Cardiac muscle cell (in vitro differentiated cells and primary cell): ENCODE measurements at regions not wholly inside any gene's neighbourhood (a gene's known extent, or its start where the extent isn't known, plus 50 kb on each side); places are given as distances from the start of the nearest gene placed in this dataset.

Experiments used
- DNase-seq, 2 donors: peaks; one replicate each; pipeline versions ENCODE4 v3.0.0 to v3.0.0-alpha.2; 2010 to 2017; ENCODE audit warnings: low read depth in 1 of 2, low spot score in 1 of 2
- H3K27ac ChIP-seq: fragments of 200-600 bp; sonication (generic); 2 replicates; pipeline ENCODE4 v1.5.1; 2016
- H3K27me3 ChIP-seq: fragments of 200-600 bp; sonication (generic); 2 replicates; pipeline ENCODE4 v1.6.0; 2016; ENCODE audit warnings: control low read depth
- H3K36me3 ChIP-seq: fragments of 200-600 bp; sonication (generic); 2 replicates; pipeline ENCODE4 v1.5.1; 2016; ENCODE audit warnings: control low read depth
- H3K4me1 ChIP-seq: fragments of 200-600 bp; sonication (generic); 2 replicates; pipeline ENCODE4 v1.8.1; 2017; ENCODE audit warnings: low read depth, mild to moderate bottlenecking, mixed run types
- H3K4me3 ChIP-seq: fragments of 200-600 bp; sonication (generic); 2 replicates; pipeline ENCODE4 v1.5.1; 2016; ENCODE audit warnings: mild to moderate bottlenecking
- H3K9me3 ChIP-seq: fragments of 200-600 bp; sonication (generic); 2 replicates; pipeline ENCODE4 v1.5.1; 2017; ENCODE audit warnings: low read depth, mild to moderate bottlenecking, control low read depth
- TF ChIP-seq, protein P1 (sequence below): IDR thresholded peaks from 2 replicates; pipeline ENCODE4 v1.5.1; 2012; ENCODE audit warnings: low read depth, mild to moderate bottlenecking, low read length

DNA sequence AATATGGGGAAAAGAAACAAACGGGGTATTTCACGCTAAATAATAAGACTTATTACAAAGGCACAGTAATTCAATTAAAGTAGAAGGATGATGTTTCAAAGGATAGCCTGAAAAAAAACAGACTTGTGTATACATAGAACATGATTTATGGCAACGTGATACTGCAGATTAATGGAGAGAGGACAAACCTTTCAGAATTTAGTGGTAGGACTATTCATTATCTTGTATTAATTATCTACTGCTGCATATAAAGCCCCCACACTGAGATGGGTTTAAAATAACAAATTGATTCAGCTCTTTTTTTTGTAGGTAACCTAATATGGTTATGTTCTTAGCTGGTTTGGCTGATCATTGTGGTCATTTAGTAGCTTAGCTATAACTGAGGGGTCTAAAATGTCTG is 1269.0 kb downstream of the FSTL5 start:
- H3K36me3 ChIP-seq, result no peaks in the 10 kb centered on the region
- H3K4me1 ChIP-seq, result no peaks in the 10 kb centered on the region
- H3K9me3 ChIP-seq, result no peaks in the 10 kb centered on the region
- no peak overlapping the region for H3K27ac ChIP-seq
- H3K4me3 ChIP-seq, result no peak overlapping the region
- no peaks in the 10 kb centered on the region for H3K27me3 ChIP-seq
- TF ChIP-seq, protein P1, sequence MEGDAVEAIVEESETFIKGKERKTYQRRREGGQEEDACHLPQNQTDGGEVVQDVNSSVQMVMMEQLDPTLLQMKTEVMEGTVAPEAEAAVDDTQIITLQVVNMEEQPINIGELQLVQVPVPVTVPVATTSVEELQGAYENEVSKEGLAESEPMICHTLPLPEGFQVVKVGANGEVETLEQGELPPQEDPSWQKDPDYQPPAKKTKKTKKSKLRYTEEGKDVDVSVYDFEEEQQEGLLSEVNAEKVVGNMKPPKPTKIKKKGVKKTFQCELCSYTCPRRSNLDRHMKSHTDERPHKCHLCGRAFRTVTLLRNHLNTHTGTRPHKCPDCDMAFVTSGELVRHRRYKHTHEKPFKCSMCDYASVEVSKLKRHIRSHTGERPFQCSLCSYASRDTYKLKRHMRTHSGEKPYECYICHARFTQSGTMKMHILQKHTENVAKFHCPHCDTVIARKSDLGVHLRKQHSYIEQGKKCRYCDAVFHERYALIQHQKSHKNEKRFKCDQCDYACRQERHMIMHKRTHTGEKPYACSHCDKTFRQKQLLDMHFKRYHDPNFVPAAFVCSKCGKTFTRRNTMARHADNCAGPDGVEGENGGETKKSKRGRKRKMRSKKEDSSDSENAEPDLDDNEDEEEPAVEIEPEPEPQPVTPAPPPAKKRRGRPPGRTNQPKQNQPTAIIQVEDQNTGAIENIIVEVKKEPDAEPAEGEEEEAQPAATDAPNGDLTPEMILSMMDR, result no peak
- DNase-seq, result no peak

DNA sequence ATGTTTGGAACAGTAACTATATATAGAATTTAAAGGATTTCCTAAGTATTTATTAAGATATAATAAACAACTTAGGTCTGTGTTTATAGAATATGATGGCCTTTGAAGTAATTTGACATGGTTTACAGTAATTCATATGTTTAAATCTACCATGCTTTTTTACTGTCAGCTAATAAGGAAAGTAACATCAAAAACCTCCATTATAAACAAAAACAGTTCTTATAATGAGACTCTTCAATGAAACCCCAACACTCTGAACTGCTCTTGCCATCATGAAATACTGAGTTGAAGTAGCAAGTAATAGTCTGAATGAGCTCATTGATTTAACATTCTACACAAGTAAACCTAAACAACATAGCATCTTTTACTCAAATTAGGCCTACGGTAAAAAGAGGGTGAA is 1236.5 kb downstream of the FSTL5 start:
- DNase-seq, result no peak

DNA sequence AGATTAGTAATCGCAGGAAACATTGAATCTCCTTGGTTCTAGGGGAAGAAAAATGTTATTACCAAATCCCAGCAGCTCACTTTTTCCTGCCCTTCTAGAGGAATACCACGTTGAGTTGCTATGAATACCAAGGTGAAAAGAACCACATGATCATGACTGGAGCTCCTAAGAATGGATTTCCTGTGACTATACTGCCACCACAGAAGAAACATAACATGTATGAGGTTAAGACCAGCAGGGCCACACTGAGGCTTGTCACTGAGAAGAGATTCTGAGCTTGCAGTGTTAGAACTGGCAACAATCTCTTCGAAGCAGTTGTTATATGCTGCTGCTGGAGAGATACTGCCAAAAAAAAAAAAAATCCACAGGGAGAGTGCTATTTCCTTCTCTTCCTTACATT is 1235.3 kb downstream of the FSTL5 start:
- H3K27ac ChIP-seq, result no peak overlapping the region
- TF ChIP-seq, protein P1, result no peak
- no peaks in the 10 kb centered on the region for H3K27me3 ChIP-seq
- DNase-seq, result peak in 1 of 2 donors; percentile 1
- no peak overlapping the region for H3K4me3 ChIP-seq
- H3K36me3 ChIP-seq, result no peaks in the 10 kb centered on the region
- no peaks in the 10 kb centered on the region for H3K9me3 ChIP-seq
- no peaks in the 10 kb centered on the region for H3K4me1 ChIP-seq

More for the DNA sequence above, 1236.5 kb downstream of the FSTL5 start:
- H3K4me3 ChIP-seq, result no peak overlapping the region
- no peaks in the 10 kb centered on the region for H3K9me3 ChIP-seq
- no peaks in the 10 kb centered on the region for H3K27me3 ChIP-seq
- H3K4me1 ChIP-seq, result no peaks in the 10 kb centered on the region
- TF ChIP-seq, protein P1, result no peak
- no peak overlapping the region for H3K27ac ChIP-seq
- no peaks in the 10 kb centered on the region for H3K36me3 ChIP-seq

DNA sequence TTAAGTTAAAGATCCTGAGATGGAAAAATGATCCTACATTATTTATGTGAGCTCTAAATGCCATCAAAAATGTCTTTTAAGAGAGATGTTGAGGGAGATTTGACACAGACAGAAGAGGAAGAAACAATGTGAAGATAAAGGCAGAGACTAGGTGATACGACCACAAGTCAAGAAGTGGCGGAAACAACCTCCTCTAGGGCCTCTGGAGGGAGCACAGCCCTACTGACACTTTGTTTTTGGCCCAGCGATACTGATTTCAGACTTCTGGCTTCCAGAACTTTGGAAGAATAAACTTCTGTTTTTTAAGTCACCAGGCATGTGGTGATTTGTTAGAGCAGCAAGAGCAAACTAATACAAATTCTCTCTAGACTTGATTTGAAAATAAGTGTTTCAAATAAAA is 1216.1 kb downstream of the FSTL5 start:
- no peak overlapping the region for H3K4me3 ChIP-seq
- TF ChIP-seq, protein P1, result no peak
- no peaks in the 10 kb centered on the region for H3K36me3 ChIP-seq
- no peaks in the 10 kb centered on the region for H3K4me1 ChIP-seq
- peak in 1 of 2 donors; percentile 5 for DNase-seq
- no peak overlapping the region for H3K27ac ChIP-seq
- H3K9me3 ChIP-seq, result no peaks in the 10 kb centered on the region
- H3K27me3 ChIP-seq, result no peaks in the 10 kb centered on the region

DNA sequence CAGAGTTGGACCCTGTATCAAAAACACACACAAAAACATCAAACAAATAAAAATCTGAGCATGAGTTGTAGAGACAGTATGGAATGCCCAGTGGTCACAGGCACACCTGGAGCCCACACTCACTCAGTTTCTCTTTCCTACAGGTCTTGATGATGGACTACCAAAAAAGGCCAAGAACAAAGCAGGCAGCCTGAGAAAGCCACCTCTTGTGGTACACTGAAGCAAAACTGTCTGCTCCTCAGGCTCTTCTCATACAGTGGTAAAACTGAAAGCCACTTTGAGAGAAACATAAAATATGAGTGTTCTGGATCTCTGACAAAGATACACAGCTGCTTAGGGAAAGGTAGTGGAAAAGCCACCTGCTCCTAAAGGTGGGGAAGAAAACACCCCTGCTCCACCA is 1206.9 kb downstream of the FSTL5 start:
- H3K4me3 ChIP-seq, result no peak overlapping the region
- no peaks in the 10 kb centered on the region for H3K27me3 ChIP-seq
- no peaks in the 10 kb centered on the region for H3K9me3 ChIP-seq
- H3K36me3 ChIP-seq, result no peaks in the 10 kb centered on the region
- H3K4me1 ChIP-seq, result no peaks in the 10 kb centered on the region
- TF ChIP-seq, protein P1, result no peak
- no peak overlapping the region for H3K27ac ChIP-seq
- no peak for DNase-seq

DNA sequence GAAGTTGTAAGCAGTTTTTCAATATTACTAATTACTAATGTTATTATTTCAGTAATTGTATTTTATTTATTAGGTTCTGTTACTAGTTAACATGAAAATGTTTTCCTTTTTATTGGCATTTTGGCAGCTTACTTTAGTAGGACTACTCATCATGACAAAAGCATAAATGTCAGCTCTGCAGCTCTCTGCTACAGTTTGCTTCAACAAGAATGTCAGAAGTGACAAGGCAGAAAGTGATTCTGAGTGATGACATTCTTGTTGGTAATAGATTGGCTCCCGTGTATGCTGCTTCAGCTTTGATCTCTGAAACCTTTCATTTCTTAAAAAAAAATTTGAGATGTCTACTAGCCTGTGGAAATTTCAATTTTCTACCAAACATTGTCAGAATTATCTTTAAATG is 1193.9 kb downstream of the FSTL5 start:
- DNase-seq, result peak in 1 of 2 donors; percentile 5
- H3K9me3 ChIP-seq, result no peaks in the 10 kb centered on the region
- no peaks in the 10 kb centered on the region for H3K36me3 ChIP-seq
- no peak overlapping the region for H3K4me3 ChIP-seq
- TF ChIP-seq, protein P1, result no peak
- H3K27ac ChIP-seq, result no peak overlapping the region
- H3K27me3 ChIP-seq, result no peaks in the 10 kb centered on the region
- H3K4me1 ChIP-seq, result peaks cover 5% of the 10 kb centered on the region
